ENCODE measurements at regions not wholly inside any gene's neighbourhood (a gene's known extent, or its start where the extent isn't known, plus 50 kb on each side); places are given as distances from the start of the nearest gene placed in this dataset.
A peak's percentile ranks its signal among the peaks of the same experiment; 100 is the strongest.
"Not testable (repeated sequence)": the region's sequence is repeated elsewhere in the genome, so short reads cannot be mapped to it uniquely, and the experiment has no call there.

GRCh38 chr15:99455789-99456160 is 110.0 kb upstream of the MEF2A start:
- no peak for DNase-seq (ENCODE audit: low read depth in 2 of 2)

- no peak for DNase-seq (ENCODE audit: low read depth in 2 of 2)
These were observed 101.6 kb upstream of the MEF2A start for GRCh38 chr15:99464137-99464536.

- DNase-seq (ENCODE audit: low read depth in 2 of 2) = no peak
These were observed 99.0 kb upstream of the MEF2A start for GRCh38 chr15:99466701-99467337.

GRCh38 chr15:99467338-99467720 is 98.5 kb upstream of the MEF2A start:
- DNase-seq (ENCODE audit: low read depth in 2 of 2) = no peak

GRCh38 chr15:99467853-99468464 is 97.8 kb upstream of the MEF2A start:
- DNase-seq (ENCODE audit: low read depth in 2 of 2) = no peak

- not testable (repeated sequence) for DNase-seq (ENCODE audit: low read depth in 2 of 2)
These were observed 95.6 kb upstream of the MEF2A start for GRCh38 chr15:99470204-99470603.

- DNase-seq (ENCODE audit: low read depth in 2 of 2) = no peak
These were observed 93.2 kb upstream of the MEF2A start for GRCh38 chr15:99472416-99473145.

GRCh38 chr15:99473981-99474906 is 91.5 kb upstream of the MEF2A start:
- no peak for DNase-seq (ENCODE audit: low read depth in 2 of 2)

- DNase-seq (ENCODE audit: low read depth in 2 of 2) = no peak
These were observed 90.7 kb upstream of the MEF2A start for GRCh38 chr15:99474909-99475753.

- no peak for DNase-seq (ENCODE audit: low read depth in 2 of 2)
These were observed 89.9 kb upstream of the MEF2A start for GRCh38 chr15:99475754-99476412.

- peak in 1 of 2 donors; percentile 34 for DNase-seq (ENCODE audit: low read depth in 2 of 2)
These were observed 89.2 kb upstream of the MEF2A start for GRCh38 chr15:99476413-99477222.

- no peak for DNase-seq (ENCODE audit: low read depth in 2 of 2)
These were observed 87.9 kb upstream of the MEF2A start for GRCh38 chr15:99477791-99478471.

GRCh38 chr15:99478977-99479376 is 86.8 kb upstream of the MEF2A start:
- no peak for DNase-seq (ENCODE audit: low read depth in 2 of 2)

GRCh38 chr15:99480016-99480810 is 85.6 kb upstream of the MEF2A start:
- DNase-seq (ENCODE audit: low read depth in 2 of 2) = no peak

- no peak for DNase-seq (ENCODE audit: low read depth in 2 of 2)
These were observed 84.5 kb upstream of the MEF2A start for GRCh38 chr15:99481113-99481950.

GRCh38 chr15:99481951-99482230 is 83.9 kb upstream of the MEF2A start:
- DNase-seq (ENCODE audit: low read depth in 2 of 2) = no peak

- no peak for DNase-seq (ENCODE audit: low read depth in 2 of 2)
These were observed 82.8 kb upstream of the MEF2A start for GRCh38 chr15:99482993-99483392.
